ENCODE measurements at regions not wholly inside any gene's neighbourhood (a gene's known extent, or its start where the extent isn't known, plus 50 kb on each side); places are given as distances from the start of the nearest gene placed in this dataset.

DNA sequence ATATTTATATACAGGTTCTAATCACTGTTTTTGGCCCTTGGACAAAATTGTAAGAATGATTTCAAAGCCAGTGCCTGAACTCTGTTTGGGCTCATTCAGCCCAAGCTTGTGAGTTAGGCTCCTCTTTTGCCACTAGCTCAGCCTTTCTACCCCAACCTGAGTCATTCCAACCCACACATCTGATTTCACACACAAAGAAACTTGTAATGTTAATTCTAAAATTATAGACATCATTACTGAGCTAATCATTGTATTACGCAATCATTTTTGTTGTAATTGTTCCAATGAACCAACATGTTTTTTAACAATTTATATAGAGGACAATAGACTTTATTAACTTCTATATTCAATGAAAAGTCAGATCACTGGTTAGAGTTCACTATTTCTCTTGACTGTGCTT lies 441.1 kb downstream of the ETNK1 start:
- TF ChIP-seq, protein P1, sequence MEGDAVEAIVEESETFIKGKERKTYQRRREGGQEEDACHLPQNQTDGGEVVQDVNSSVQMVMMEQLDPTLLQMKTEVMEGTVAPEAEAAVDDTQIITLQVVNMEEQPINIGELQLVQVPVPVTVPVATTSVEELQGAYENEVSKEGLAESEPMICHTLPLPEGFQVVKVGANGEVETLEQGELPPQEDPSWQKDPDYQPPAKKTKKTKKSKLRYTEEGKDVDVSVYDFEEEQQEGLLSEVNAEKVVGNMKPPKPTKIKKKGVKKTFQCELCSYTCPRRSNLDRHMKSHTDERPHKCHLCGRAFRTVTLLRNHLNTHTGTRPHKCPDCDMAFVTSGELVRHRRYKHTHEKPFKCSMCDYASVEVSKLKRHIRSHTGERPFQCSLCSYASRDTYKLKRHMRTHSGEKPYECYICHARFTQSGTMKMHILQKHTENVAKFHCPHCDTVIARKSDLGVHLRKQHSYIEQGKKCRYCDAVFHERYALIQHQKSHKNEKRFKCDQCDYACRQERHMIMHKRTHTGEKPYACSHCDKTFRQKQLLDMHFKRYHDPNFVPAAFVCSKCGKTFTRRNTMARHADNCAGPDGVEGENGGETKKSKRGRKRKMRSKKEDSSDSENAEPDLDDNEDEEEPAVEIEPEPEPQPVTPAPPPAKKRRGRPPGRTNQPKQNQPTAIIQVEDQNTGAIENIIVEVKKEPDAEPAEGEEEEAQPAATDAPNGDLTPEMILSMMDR (conservative IDR thresholded peaks at IDR 0.05; ENCODE audit: low read depth, low read length) = no peak
- no peak for TF ChIP-seq CHD1 (IDR thresholded peaks at IDR 0.05; ENCODE audit: low read depth, low read length)
- no peak for TF ChIP-seq RAD21 (IDR thresholded peaks at IDR 0.05; ENCODE audit: low read length)
- no peak for TF ChIP-seq POLR2A (IDR thresholded peaks at IDR 0.05; ENCODE audit: low read depth, low read length)
- no peak for TF ChIP-seq SMC3 (IDR thresholded peaks at IDR 0.05; ENCODE audit: low read depth, low read length)
- no peak for TF ChIP-seq RCOR1 (IDR thresholded peaks at IDR 0.05; ENCODE audit: insufficient replicate concordance, low read length)
- TF ChIP-seq, protein P2, sequence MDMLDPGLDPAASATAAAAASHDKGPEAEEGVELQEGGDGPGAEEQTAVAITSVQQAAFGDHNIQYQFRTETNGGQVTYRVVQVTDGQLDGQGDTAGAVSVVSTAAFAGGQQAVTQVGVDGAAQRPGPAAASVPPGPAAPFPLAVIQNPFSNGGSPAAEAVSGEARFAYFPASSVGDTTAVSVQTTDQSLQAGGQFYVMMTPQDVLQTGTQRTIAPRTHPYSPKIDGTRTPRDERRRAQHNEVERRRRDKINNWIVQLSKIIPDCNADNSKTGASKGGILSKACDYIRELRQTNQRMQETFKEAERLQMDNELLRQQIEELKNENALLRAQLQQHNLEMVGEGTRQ (IDR thresholded peaks at IDR 0.05; ENCODE audit: low read depth, low read length) = no peak
- no peak for TF ChIP-seq MAZ (IDR thresholded peaks at IDR 0.05; ENCODE audit: borderline replicate concordance, low read depth, low read length)
- TF ChIP-seq CEBPB (IDR thresholded peaks at IDR 0.05; ENCODE audit: low read depth, low read length) = peak; percentile 94
- TF ChIP-seq MAFK (IDR thresholded peaks at IDR 0.05; ENCODE audit: low read depth, low read length) = no peak
- TF ChIP-seq MXI1 (IDR thresholded peaks at IDR 0.05; ENCODE audit: borderline replicate concordance, low read depth, low read length) = no peak
- TF ChIP-seq, protein P3, sequence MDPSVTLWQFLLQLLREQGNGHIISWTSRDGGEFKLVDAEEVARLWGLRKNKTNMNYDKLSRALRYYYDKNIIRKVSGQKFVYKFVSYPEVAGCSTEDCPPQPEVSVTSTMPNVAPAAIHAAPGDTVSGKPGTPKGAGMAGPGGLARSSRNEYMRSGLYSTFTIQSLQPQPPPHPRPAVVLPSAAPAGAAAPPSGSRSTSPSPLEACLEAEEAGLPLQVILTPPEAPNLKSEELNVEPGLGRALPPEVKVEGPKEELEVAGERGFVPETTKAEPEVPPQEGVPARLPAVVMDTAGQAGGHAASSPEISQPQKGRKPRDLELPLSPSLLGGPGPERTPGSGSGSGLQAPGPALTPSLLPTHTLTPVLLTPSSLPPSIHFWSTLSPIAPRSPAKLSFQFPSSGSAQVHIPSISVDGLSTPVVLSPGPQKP (IDR thresholded peaks at IDR 0.05; ENCODE audit: borderline replicate concordance, low read depth, low read length) = no peak
- no peak for TF ChIP-seq BHLHE40 (IDR thresholded peaks at IDR 0.05; ENCODE audit: low read depth, low read length)
